ENCODE measurements at regions not wholly inside any gene's neighbourhood (a gene's known extent, or its start where the extent isn't known, plus 50 kb on each side); places are given as distances from the start of the nearest gene placed in this dataset.

DNA sequence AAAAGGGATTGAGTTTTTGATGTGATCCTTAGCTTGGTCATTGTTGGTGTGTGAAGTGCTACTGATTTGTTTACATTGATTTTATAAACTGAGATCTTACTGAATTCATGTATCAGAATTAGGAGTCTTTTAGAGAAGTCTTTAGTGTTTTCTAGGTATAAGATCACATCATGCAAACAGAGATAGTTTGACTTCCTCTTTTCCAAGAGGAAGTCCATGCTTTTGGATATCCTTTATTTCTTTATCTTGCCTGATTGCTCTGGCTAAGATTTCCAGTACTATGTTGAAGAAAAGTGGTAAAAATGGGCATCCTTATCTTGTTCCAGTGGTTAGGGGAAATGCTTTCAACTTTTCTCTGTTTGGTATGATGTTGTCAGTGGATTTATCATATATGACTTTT lies 561.2 kb upstream of the SLITRK1 start:
- TF ChIP-seq, protein P1, sequence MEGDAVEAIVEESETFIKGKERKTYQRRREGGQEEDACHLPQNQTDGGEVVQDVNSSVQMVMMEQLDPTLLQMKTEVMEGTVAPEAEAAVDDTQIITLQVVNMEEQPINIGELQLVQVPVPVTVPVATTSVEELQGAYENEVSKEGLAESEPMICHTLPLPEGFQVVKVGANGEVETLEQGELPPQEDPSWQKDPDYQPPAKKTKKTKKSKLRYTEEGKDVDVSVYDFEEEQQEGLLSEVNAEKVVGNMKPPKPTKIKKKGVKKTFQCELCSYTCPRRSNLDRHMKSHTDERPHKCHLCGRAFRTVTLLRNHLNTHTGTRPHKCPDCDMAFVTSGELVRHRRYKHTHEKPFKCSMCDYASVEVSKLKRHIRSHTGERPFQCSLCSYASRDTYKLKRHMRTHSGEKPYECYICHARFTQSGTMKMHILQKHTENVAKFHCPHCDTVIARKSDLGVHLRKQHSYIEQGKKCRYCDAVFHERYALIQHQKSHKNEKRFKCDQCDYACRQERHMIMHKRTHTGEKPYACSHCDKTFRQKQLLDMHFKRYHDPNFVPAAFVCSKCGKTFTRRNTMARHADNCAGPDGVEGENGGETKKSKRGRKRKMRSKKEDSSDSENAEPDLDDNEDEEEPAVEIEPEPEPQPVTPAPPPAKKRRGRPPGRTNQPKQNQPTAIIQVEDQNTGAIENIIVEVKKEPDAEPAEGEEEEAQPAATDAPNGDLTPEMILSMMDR (IDR thresholded peaks at IDR 0.05 in 2 of 3, conservative IDR thresholded peaks at IDR 0.05 in 1 of 3; ENCODE audit: control insufficient read depth in 2 of 3, extremely low read depth in 1 of 3, insufficient read depth in 1 of 3, low read depth in 3 of 3, low read length in 3 of 3), result no peak
- no peak for TF ChIP-seq TCF12 (IDR thresholded peaks at IDR 0.05; ENCODE audit: low read depth, low read length)
